Endothelial cell of umbilical vein (primary cell): ENCODE measurements at regions not wholly inside any gene's neighbourhood (a gene's known extent, or its start where the extent isn't known, plus 50 kb on each side); places are given as distances from the start of the nearest gene placed in this dataset.

Source experiments
- BruUV-seq: library from RNA; stranded (reverse); fragments of 400-500 nt; replicated peaks from 2 replicates; lab custom pipeline; 2021; lab: Mats Ljungman, UMichigan
- CTCF ChIA-PET: fragments of 300-600, 350-600 bp; sonication (Branson Sonifier 250); formaldehyde crosslinking; loops from one replicate; lab custom pipeline; 2021; ENCODE audit warnings: antibody characterized with exemption, inconsistent platforms; lab: Charles Lee
- POLR2A ChIA-PET: fragments of 300-600, 350-600 bp; sonication (Branson Sonifier 250); formaldehyde crosslinking; loops from one replicate; lab custom pipeline; 2021; ENCODE audit warnings: antibody characterized with exemption, inconsistent platforms; lab: Charles Lee
- DNase-seq: peaks from one replicate; pipeline ENCODE4 v3.0.0-alpha.2; 2011; ENCODE audit warnings: low read depth, low spot score
- FAIRE-seq: peaks from 2 replicates; lab custom pipeline; 2011; peaks lifted over from hg19 to GRCh38; lab: Jason Lieb, UNC
- H2AFZ ChIP-seq: 2 replicates; pipeline ENCODE4 v1.6.0; 2012; ENCODE audit warnings: low read depth, low read length, control low read depth, inconsistent platforms
- H3K27ac ChIP-seq: 2 replicates; pipeline ENCODE4 v1.5.1; 2011; ENCODE audit warnings: low read depth, mild to moderate bottlenecking, control low read depth, low read length, moderate library complexity; ENCODE audit not compliant: insufficient read depth
- H3K27me3 ChIP-seq, 2 experiments: 2 replicates each; pipeline versions ENCODE4 v1.6.0 to v1.6.1; 2011; ENCODE audit warnings: low read length in 2 of 2, mixed read lengths in 1 of 2; ENCODE audit not compliant: control insufficient read depth in 2 of 2, insufficient read depth in 2 of 2
- H3K36me3 ChIP-seq, 2 experiments: 2 replicates in 1 of 2; 3 replicates in 1 of 2; pipeline ENCODE4 v1.5.1; 2011; ENCODE audit warnings: low read length in 2 of 2, mild to moderate bottlenecking in 1 of 2, moderate library complexity in 1 of 2; ENCODE audit not compliant: control insufficient read depth in 2 of 2, insufficient read depth in 2 of 2; ENCODE audit errors: extremely low read depth in 1 of 2
- H3K4me1 ChIP-seq: 3 replicates; pipeline ENCODE4 v1.5.1; 2011; ENCODE audit warnings: mild to moderate bottlenecking, low read length; ENCODE audit not compliant: control insufficient read depth, insufficient read depth; ENCODE audit errors: extremely low read depth
- H3K4me2 ChIP-seq: 2 replicates; pipeline ENCODE4 v1.6.1; 2011; ENCODE audit warnings: low read length, control low read depth, mixed read lengths; ENCODE audit not compliant: insufficient read depth
- H3K4me3 ChIP-seq, 3 experiments: fragments of 200-600 bp in 1 of 3; sonication (generic), shearing (Covaris generic) in 1 of 3; replicated peaks in 1 of 3; 2 replicates each; pipeline ENCODE4 v1.5.1; 2011 to 2016; ENCODE audit warnings: control low read depth in 3 of 3, low read length in 3 of 3, mild to moderate bottlenecking in 2 of 3, inconsistent platforms in 1 of 3, low read depth in 1 of 3, moderate library complexity in 1 of 3; ENCODE audit not compliant: insufficient read depth in 1 of 3
- H3K79me2 ChIP-seq: 2 replicates; pipeline ENCODE4 v1.6.0; 2012; ENCODE audit warnings: low read length, inconsistent platforms; ENCODE audit not compliant: control insufficient read depth, insufficient read depth
- H3K9ac ChIP-seq: replicated peaks from 2 replicates; pipeline ENCODE3; 2011; ENCODE audit warnings: low read length, control low read depth; ENCODE audit not compliant: insufficient read depth; ENCODE audit errors: extremely low read depth
- H3K9me1 ChIP-seq: replicated peaks from 3 replicates; pipeline ENCODE4 v1.6.0; 2011; ENCODE audit warnings: mild to moderate bottlenecking, low read length; ENCODE audit not compliant: control insufficient read depth, insufficient read depth; ENCODE audit errors: extremely low read depth
- H3K9me3 ChIP-seq: replicated peaks from 2 replicates; pipeline ENCODE4 v1.5.1; 2012; ENCODE audit warnings: low read length, inconsistent platforms; ENCODE audit not compliant: control insufficient read depth, insufficient read depth
- H4K20me1 ChIP-seq: replicated peaks from 2 replicates; pipeline ENCODE3; 2011; ENCODE audit warnings: mild to moderate bottlenecking, low read length; ENCODE audit not compliant: control insufficient read depth, insufficient read depth; ENCODE audit errors: extremely low read depth
- CTCF ChIP-seq, 2 donors: IDR thresholded peaks; 1 replicate in 1 of 2; 2 replicates in 1 of 2; pipeline ENCODE4 v1.5.1; 2011; ENCODE audit warnings: low read length in 2 of 2, mild to moderate bottlenecking in 2 of 2, moderate library complexity in 2 of 2, control low read depth in 1 of 2, inconsistent platforms in 1 of 2, low read depth in 1 of 2; ENCODE audit not compliant: insufficient read depth in 1 of 2; ENCODE audit errors: extremely low read depth in 1 of 2
- EZH2 ChIP-seq: IDR thresholded peaks from 2 replicates; pipeline ENCODE4 v1.6.1; 2012; ENCODE audit warnings: borderline replicate concordance, low read depth, mild to moderate bottlenecking, moderate library complexity, low read length, inconsistent platforms; ENCODE audit not compliant: severe bottlenecking
- FOS ChIP-seq: IDR thresholded peaks from 2 replicates; pipeline ENCODE4 v1.6.1; 2011; ENCODE audit warnings: mild to moderate bottlenecking, low read length, moderate library complexity, borderline replicate concordance; ENCODE audit not compliant: insufficient read depth
- GATA2 ChIP-seq: IDR thresholded peaks from 2 replicates; pipeline ENCODE4 v1.7.0; 2011; ENCODE audit warnings: low read depth, mild to moderate bottlenecking, moderate library complexity, mixed read lengths, low read length; ENCODE audit not compliant: insufficient read length, insufficient read depth
- JUN ChIP-seq: IDR thresholded peaks from 2 replicates; pipeline ENCODE4 v1.6.1; 2011; ENCODE audit warnings: borderline replicate concordance, low read depth; ENCODE audit not compliant: insufficient read length, insufficient read depth
- MYC ChIP-seq: IDR thresholded peaks from one replicate; pipeline ENCODE4 v1.6.1; 2011; ENCODE audit warnings: mild to moderate bottlenecking, low read depth, low read length
- POLR2A ChIP-seq: IDR thresholded peaks from 2 replicates; pipeline ENCODE4 v1.6.1; 2012; ENCODE audit warnings: low read depth, mild to moderate bottlenecking, control low read depth, low read length
- POLR2AphosphoS5 ChIP-seq: IDR thresholded peaks from 2 replicates; pipeline ENCODE4 v1.6.1; 2012; ENCODE audit warnings: low read depth, mild to moderate bottlenecking, control low read depth, low read length, moderate library complexity; ENCODE audit not compliant: insufficient read depth
- dilution Hi-C: fragments of 300-500 bp; cut with MboI; formaldehyde crosslinking; loops from one replicate; pipeline ENCODE4 v1.15.0; 2019; ENCODE audit warnings: low sequenced_read_pairs; ENCODE audit not compliant: extremely low pct_ligation_motif_present
- intact Hi-C: fragments of 100-400 bp; cut with micrococcal nuclease; formaldehyde crosslinking; loops from one replicate; pipeline ENCODE4 v1.10.0; 2022
- TF ChIP-seq, protein P1 (sequence below): IDR thresholded peaks from 2 replicates; pipeline ENCODE4 v1.6.1; 2011; ENCODE audit not compliant: insufficient read depth, insufficient read length

DNA sequence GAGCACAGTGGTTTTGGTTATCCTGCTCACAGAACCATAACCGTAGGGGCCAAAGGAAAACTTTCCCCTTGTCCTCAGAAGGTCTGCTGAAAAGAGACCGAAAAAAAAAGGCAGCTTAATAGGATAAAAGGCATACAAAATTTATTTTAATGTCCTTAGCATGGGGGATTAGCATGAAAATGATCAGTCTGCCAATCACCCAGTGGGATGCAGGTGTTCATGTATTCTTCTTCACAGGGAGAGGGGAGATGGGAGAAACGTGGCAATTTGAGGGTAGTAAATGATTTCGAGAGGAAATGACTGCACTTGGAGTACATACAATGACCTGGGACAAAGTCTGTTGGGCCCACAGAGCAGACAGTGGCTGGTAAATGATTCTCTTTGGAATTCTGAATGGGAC, 194.0 kb downstream of the AJAP1 start:
- dilution Hi-C loops: no loop called here

More for the DNA sequence above, 194.0 kb downstream of the AJAP1 start:
- Histone ChIP-seq H3K27ac (no peak overlapping the region), H3K4me3 (no peak overlapping the region), H3K4me2 (no peak overlapping the region), H2AFZ (no peak overlapping the region), H3K27me3 (no peaks in the 10 kb centered on the region), H3K9ac (no peak overlapping the region), H3K9me3 (peaks cover 2% of the 10 kb centered on the region), H3K9me1 (no peaks in the 10 kb centered on the region), H3K36me3 (no peaks in the 10 kb centered on the region), H3K4me1 (no peaks in the 10 kb centered on the region), H3K79me2 (no peaks in the 10 kb centered on the region), H4K20me1 (no peaks in the 10 kb centered on the region)
- DNase-seq (no peak), FAIRE-seq (no peak)
- ChIA-PET POLR2A (no interaction called here), CTCF (no interaction called here)
- intact Hi-C loops: no loop called here
- TF ChIP-seq FOS (no peak), CTCF (IDR thresholded peaks at IDR 0.05; ENCODE audit: extremely low read depth in 1 of 2, insufficient read depth in 1 of 2, low read depth in 1 of 2, low read length in 2 of 2) (no peak), POLR2A (no peak), EZH2 (no peak), JUN (no peak), MYC (no peak), GATA2 (no peak), POLR2AphosphoS5 (no peak)
- TF ChIP-seq, protein P1, sequence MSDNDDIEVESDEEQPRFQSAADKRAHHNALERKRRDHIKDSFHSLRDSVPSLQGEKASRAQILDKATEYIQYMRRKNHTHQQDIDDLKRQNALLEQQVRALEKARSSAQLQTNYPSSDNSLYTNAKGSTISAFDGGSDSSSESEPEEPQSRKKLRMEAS: no peak
- BruUV-seq: no TSS peak
